Adrenal gland (tissue), 9 donors: ENCODE measurements at regions not wholly inside any gene's neighbourhood (a gene's known extent, or its start where the extent isn't known, plus 50 kb on each side); places are given as distances from the start of the nearest gene placed in this dataset.

ENCODE experiments used
- DNase-seq, 7 donors: peaks; one replicate each; pipeline ENCODE4 v3.0.0-alpha.2; 2019 to 2020
- H3K27ac ChIP-seq, 5 donors: fragments of 200-600 bp; sonication (generic) in 4 of 5; 1 replicate in 3 of 5; 2 replicates in 2 of 5; pipeline versions ENCODE4 v1.5.1 to v1.8.0; 2016 to 2020; ENCODE audit warnings: mild to moderate bottlenecking in 1 of 5
- H3K27me3 ChIP-seq: fragments of 200-600 bp; 2 replicates; pipeline ENCODE4 v1.8.0; 2021
- H3K36me3 ChIP-seq, 2 donors: fragments of 200-600 bp; replicated peaks in 1 of 2; 1 replicate in 1 of 2; 2 replicates in 1 of 2; pipeline versions ENCODE4 v1.5.1 to v1.8.0; 2018 to 2022
- H3K4me1 ChIP-seq, 2 donors: fragments of 200-600 bp; replicated peaks in 1 of 2; 1 replicate in 1 of 2; 2 replicates in 1 of 2; pipeline versions ENCODE4 v1.5.1 to v1.8.0; 2018 to 2021
- H3K4me3 ChIP-seq, 4 donors: fragments of 200-600 bp; sonication (generic) in 3 of 4; one replicate each; pipeline ENCODE4 v1.5.1; 2016 to 2018
- H3K9me3 ChIP-seq, 3 donors: fragments of 200-600 bp; sonication (generic) in 1 of 3; replicated peaks in 1 of 3; 1 replicate in 2 of 3; 2 replicates in 1 of 3; pipeline versions ENCODE4 v1.5.1 to v1.8.0; 2016 to 2021
- POLR2A ChIP-seq, 2 donors: fragments of 450-650 bp; IDR thresholded peaks; one replicate each; pipeline ENCODE4 v1.6.1; 2017; ENCODE audit warnings: antibody characterized with exemption in 2 of 2, mild to moderate bottlenecking in 2 of 2, moderate library complexity in 1 of 2
- whole genome bisulfite sequencing, 4 donors: extraction: QIAGEN DNeasy Blood & Tissue Kit in 2 of 4; methylation state at CpG; one replicate each; pipeline versions ENCODE4 v1.1.5 to v1.1.7; 2013 to 2017; 5-methylcytosine and 5-hydroxymethylcytosine counted together
- intact Hi-C, 2 donors: fragments of 100-400 bp; cut with DNase I; formaldehyde crosslinking; loops; one replicate each; pipeline versions ENCODE4 v1.14.1 to v1.15.0; 2022 to 2023
- TF ChIP-seq, protein P1 (sequence below), 6 experiments: fragments of 450-650 bp in 4 of 6; fragments of 200-600 bp in 2 of 6; sonication (generic) in 1 of 6; IDR thresholded peaks; 1 replicate in 5 of 6; 2 replicates in 1 of 6; pipeline versions ENCODE4 v1.5.1 to v1.8.0; 2016 to 2021; ENCODE audit warnings: antibody characterized with exemption in 6 of 6, mild to moderate bottlenecking in 2 of 6, moderate library complexity in 1 of 6
- donor health status: healthy with polysubstance abuse.
- donor health status: Bipolar disorder and iron deficiency.
- donor health status: DM: yes; HTN: yes; CAD: no.
- donor health status: DM: no; HTN: no; CAD: no.
- donor health status: DM: no; HTN: no; CAD: no.

DNA sequence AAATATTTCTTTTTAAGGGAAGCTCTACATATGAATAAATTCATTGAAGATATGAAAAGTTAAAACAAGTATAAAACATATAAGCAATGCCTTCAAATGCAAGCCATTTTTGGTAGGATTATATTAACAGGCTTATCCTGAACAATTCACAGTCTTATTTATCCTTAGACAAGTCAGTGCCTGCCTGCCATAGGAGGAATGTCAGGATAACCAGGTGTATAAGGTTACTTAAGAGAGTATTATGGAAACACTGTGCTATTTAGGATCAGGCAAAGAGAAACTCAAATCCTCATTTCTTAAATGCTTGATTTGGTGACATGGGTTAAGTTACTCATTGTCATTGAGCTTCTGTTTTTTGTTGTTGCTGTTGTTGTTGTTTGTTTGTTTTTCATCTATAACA, 2029.9 kb upstream of the AGA start:
- Histone ChIP-seq H3K4me3 (no peak overlapping the region), H3K4me1 (no peaks in the 10 kb centered on the region), H3K36me3 (no peaks in the 10 kb centered on the region), H3K27me3 (no peaks in the 10 kb centered on the region), H3K9me3 (no peaks in the 10 kb centered on the region), H3K27ac (no peak overlapping the region)
- intact Hi-C loops, result no loop called here
- no peak for DNase-seq
- TF ChIP-seq POLR2A (IDR thresholded peaks at IDR 0.05), result no peak
- TF ChIP-seq, protein P1, sequence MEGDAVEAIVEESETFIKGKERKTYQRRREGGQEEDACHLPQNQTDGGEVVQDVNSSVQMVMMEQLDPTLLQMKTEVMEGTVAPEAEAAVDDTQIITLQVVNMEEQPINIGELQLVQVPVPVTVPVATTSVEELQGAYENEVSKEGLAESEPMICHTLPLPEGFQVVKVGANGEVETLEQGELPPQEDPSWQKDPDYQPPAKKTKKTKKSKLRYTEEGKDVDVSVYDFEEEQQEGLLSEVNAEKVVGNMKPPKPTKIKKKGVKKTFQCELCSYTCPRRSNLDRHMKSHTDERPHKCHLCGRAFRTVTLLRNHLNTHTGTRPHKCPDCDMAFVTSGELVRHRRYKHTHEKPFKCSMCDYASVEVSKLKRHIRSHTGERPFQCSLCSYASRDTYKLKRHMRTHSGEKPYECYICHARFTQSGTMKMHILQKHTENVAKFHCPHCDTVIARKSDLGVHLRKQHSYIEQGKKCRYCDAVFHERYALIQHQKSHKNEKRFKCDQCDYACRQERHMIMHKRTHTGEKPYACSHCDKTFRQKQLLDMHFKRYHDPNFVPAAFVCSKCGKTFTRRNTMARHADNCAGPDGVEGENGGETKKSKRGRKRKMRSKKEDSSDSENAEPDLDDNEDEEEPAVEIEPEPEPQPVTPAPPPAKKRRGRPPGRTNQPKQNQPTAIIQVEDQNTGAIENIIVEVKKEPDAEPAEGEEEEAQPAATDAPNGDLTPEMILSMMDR (IDR thresholded peaks at IDR 0.05), result no peak

DNA sequence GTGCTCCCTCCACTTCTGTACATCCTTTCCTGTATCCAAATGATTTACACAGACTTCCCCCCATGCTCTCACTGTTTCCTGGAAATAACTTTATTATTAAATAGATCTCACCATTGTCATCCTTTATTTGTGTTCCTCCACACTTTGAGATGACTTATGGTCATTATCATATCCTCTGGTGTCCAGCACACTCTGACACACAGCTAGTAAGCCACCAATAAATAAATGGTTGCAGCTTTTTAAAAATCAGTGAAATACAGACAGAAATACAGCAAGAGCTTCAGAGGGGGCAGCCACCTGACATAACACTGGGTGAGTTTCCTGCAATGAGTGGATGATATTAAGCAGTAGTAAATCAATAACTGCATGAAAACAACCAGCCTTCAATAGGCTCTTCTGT, 2036.4 kb upstream of the AGA start:
- no peak for DNase-seq
- no peaks in the 10 kb centered on the region for H3K4me1 ChIP-seq
- no peak overlapping the region for H3K4me3 ChIP-seq
- no peaks in the 10 kb centered on the region for H3K36me3 ChIP-seq
- no peaks in the 10 kb centered on the region for H3K27me3 ChIP-seq
- intact Hi-C loops, result no loop called here
- TF ChIP-seq, protein P1 (IDR thresholded peaks at IDR 0.05), result no peak
- no peak for TF ChIP-seq POLR2A (IDR thresholded peaks at IDR 0.05)
- no peaks in the 10 kb centered on the region for H3K9me3 ChIP-seq
- no peak overlapping the region for H3K27ac ChIP-seq

DNA sequence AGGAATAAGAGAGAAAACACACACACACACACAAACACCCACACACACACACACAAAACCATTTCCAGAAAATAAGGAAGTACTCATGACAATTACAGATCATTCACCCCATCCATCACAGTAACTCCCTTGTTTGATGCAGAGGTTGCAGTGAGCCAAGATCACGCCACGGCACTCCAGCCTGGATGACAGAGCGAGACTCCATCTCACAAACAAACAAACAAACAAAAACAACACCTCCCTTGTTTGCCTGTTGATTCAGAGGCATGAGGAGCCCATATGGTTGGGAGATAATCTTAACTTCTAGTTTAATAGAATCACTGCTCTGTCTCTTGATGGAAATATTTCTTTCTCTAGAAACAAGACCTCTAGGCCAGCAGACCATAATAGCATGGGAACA, 2043.5 kb upstream of the AGA start:
- Histone ChIP-seq H3K27me3 (no peaks in the 10 kb centered on the region), H3K27ac (no peak overlapping the region), H3K4me1 (no peaks in the 10 kb centered on the region), H3K9me3 (no peaks in the 10 kb centered on the region), H3K36me3 (no peaks in the 10 kb centered on the region), H3K4me3 (no peak overlapping the region)
- intact Hi-C loops, result no loop called here
- DNase-seq, result no peak
- TF ChIP-seq, protein P1 (IDR thresholded peaks at IDR 0.05), result no peak
- no peak for TF ChIP-seq POLR2A (IDR thresholded peaks at IDR 0.05)
- WGBS, 4 donors, result 58 to 78% (median 65%) methylated on average over 3 of the region's 3 CpGs

DNA sequence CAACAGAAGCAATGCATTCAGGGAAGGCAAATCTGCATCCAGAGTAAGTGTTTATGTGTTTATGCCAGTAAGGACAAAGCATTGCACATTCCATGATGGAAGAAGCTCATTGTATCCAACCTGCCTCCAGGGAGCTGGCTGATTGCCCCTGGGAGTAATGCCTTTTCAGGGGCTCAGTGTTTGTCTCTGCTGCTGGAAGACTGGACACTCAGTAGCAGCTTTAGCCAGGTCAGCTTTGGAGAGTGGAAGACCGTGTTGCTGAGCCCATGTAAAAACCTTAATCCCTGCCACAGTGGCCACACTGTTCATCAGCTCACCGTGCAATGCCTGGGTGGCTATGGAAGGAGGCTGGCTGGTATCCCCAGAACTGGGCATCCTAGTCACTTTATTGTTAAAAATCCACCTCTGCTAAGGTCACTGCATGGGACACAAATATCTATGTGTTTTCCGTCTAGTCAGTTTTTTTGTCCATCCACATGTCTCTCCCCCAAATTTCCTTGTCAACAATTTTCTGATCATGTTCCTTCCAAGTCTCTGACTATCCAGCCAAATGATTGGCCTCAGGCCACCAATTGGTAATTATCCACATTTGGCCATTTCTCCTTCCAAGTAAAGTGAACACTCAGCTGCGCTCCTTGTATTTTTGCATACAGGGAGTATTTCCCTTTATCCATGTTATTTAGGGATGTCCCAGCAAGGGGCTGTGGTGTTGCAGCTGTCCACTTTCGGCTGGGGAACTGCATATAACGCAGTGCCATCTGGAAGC, 2044.5 kb upstream of the AGA start:
- WGBS, 4 donors, result 67 to 85% (median 77%) methylated on average over 6 of the region's 6 CpGs
- no peak for TF ChIP-seq POLR2A (IDR thresholded peaks at IDR 0.05)
- TF ChIP-seq, protein P1 (IDR thresholded peaks at IDR 0.05), result no peak
- no peak for DNase-seq
- no peaks in the 10 kb centered on the region for H3K4me1 ChIP-seq
- no peaks in the 10 kb centered on the region for H3K36me3 ChIP-seq
- H3K27me3 ChIP-seq, result no peaks in the 10 kb centered on the region
- intact Hi-C loops, result no loop called here
- H3K9me3 ChIP-seq, result no peaks in the 10 kb centered on the region
- H3K4me3 ChIP-seq, result no peak overlapping the region
- no peak overlapping the region for H3K27ac ChIP-seq
